HG03520 (cell line): ENCODE measurements at regions not wholly inside any gene's neighbourhood (a gene's known extent, or its start where the extent isn't known, plus 50 kb on each side); places are given as distances from the start of the nearest gene placed in this dataset.

Experiments
- ATAC-seq: cut with Tn5 transposase; IDR thresholded peaks from one replicate; pipeline ENCODE4 v1.9.1; 2021; ENCODE audit warnings: mild to moderate bottlenecking, moderate library complexity; ENCODE audit not compliant: unreplicated experiment

GRCh38 chr13:80237646-80238045, 103.3 kb downstream of the SPRY2 start:
- ATAC-seq = no peak

GRCh38 chr13:80235967-80236302, 105.0 kb downstream of the SPRY2 start:
- ATAC-seq = no peak

GRCh38 chr13:80235166-80235966, 105.6 kb downstream of the SPRY2 start:
- no peak for ATAC-seq

GRCh38 chr13:80227645-80228044, 113.3 kb downstream of the SPRY2 start:
- ATAC-seq = no peak

GRCh38 chr13:80226645-80227044, 114.3 kb downstream of the SPRY2 start:
- ATAC-seq = no peak

GRCh38 chr13:80224468-80224867, 116.5 kb downstream of the SPRY2 start:
- no peak for ATAC-seq

- no peak for ATAC-seq
Observed at GRCh38 chr13:80217614-80218456, 123.1 kb downstream of the SPRY2 start.

GRCh38 chr13:80215368-80215767, 125.6 kb downstream of the SPRY2 start:
- ATAC-seq = no peak

- ATAC-seq = no peak
Observed at GRCh38 chr13:80214521-80214991, 126.4 kb downstream of the SPRY2 start.

GRCh38 chr13:80214050-80214449, 126.9 kb downstream of the SPRY2 start:
- no peak for ATAC-seq

GRCh38 chr13:80213201-80213600, 127.7 kb downstream of the SPRY2 start:
- no peak for ATAC-seq

GRCh38 chr13:80211566-80211965, 129.4 kb downstream of the SPRY2 start:
- no peak for ATAC-seq

GRCh38 chr13:80204642-80205041, 136.3 kb downstream of the SPRY2 start:
- ATAC-seq = no peak

GRCh38 chr13:80203496-80203895, 137.4 kb downstream of the SPRY2 start:
- ATAC-seq = no peak

- ATAC-seq = no peak
Observed at GRCh38 chr13:80201694-80202468, 139.0 kb downstream of the SPRY2 start.

- ATAC-seq = no peak
Observed at GRCh38 chr13:80199585-80200292, 141.2 kb downstream of the SPRY2 start.

GRCh38 chr13:80199067-80199466, 141.9 kb downstream of the SPRY2 start:
- no peak for ATAC-seq

- no peak for ATAC-seq
Observed at GRCh38 chr13:80196756-80197155, 144.2 kb downstream of the SPRY2 start.

GRCh38 chr13:80195649-80196048, 145.3 kb downstream of the SPRY2 start:
- ATAC-seq = no peak

GRCh38 chr13:80189889-80190597, 150.9 kb downstream of the SPRY2 start:
- ATAC-seq = no peak
